ENCODE measurements at regions not wholly inside any gene's neighbourhood (a gene's known extent, or its start where the extent isn't known, plus 50 kb on each side); places are given as distances from the start of the nearest gene placed in this dataset.

DNA sequence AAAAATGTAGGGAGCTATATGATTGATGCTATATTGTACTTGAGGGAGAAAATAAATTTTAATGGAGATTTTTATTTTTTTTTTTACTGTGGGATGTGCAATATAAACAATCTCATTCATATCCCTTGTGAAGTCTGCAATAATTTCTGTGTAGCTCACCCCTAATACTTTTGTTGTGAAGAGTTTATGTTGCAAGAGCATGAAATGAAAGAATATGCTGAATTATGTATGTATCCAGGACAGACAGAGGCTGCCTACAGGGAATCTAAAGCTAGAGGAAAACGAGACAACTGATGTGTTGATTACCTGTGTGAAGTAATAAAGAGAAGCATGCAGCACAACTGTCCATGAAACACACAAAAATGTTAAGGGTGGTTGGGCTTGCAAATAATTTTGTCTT lies 643.3 kb downstream of the DCDC2C start:
- in situ Hi-C loops (cut with MboI; ENCODE audit: low sequenced_read_pairs, unreplicated experiment), result no loop called here
- TF ChIP-seq, protein P1, sequence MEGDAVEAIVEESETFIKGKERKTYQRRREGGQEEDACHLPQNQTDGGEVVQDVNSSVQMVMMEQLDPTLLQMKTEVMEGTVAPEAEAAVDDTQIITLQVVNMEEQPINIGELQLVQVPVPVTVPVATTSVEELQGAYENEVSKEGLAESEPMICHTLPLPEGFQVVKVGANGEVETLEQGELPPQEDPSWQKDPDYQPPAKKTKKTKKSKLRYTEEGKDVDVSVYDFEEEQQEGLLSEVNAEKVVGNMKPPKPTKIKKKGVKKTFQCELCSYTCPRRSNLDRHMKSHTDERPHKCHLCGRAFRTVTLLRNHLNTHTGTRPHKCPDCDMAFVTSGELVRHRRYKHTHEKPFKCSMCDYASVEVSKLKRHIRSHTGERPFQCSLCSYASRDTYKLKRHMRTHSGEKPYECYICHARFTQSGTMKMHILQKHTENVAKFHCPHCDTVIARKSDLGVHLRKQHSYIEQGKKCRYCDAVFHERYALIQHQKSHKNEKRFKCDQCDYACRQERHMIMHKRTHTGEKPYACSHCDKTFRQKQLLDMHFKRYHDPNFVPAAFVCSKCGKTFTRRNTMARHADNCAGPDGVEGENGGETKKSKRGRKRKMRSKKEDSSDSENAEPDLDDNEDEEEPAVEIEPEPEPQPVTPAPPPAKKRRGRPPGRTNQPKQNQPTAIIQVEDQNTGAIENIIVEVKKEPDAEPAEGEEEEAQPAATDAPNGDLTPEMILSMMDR (IDR thresholded peaks at IDR 0.05; ENCODE audit: borderline replicate concordance, control extremely low read depth, extremely low read depth, insufficient read depth, missing control alignments), result no peak
- no peak for DNase-seq (ENCODE audit: low spot score)

GRCh38 chr2:4353668-4354067 lies 650.3 kb downstream of the DCDC2C start:
- TF ChIP-seq, protein P1 (IDR thresholded peaks at IDR 0.05; ENCODE audit: borderline replicate concordance, control extremely low read depth, extremely low read depth, insufficient read depth, missing control alignments), result no peak
- in situ Hi-C loops (cut with MboI; ENCODE audit: low sequenced_read_pairs, unreplicated experiment), result no loop called here
- no peak for DNase-seq (ENCODE audit: low spot score)

DNA sequence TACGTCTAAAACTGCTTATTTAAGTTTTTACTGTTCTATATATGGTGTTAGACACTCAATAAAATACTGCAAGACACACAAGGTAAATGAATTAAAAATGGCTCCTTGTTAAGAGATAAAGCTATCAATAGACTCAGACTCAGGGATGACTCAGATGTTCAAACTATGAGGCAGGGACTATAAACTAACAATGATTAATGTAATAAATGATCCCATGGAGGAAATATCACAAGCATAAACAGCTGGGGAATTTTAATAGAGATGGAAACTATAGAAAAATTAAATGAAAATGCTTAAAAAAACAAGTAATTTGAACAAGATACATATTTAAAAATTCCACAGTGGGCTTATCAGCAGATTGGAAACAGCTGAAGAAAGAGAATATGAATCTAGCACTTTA lies 650.8 kb downstream of the DCDC2C start:
- in situ Hi-C loops (cut with MboI; ENCODE audit: low sequenced_read_pairs, unreplicated experiment), result no loop called here
- DNase-seq (ENCODE audit: low spot score), result no peak
- TF ChIP-seq, protein P1 (IDR thresholded peaks at IDR 0.05; ENCODE audit: borderline replicate concordance, control extremely low read depth, extremely low read depth, insufficient read depth, missing control alignments), result no peak

GRCh38 chr2:4354678-4355077 lies 651.3 kb downstream of the DCDC2C start:
- TF ChIP-seq, protein P1 (IDR thresholded peaks at IDR 0.05; ENCODE audit: borderline replicate concordance, control extremely low read depth, extremely low read depth, insufficient read depth, missing control alignments), result peak; percentile 19
- in situ Hi-C loops (cut with MboI; ENCODE audit: low sequenced_read_pairs, unreplicated experiment), result no loop called here

GRCh38 chr2:4356109-4356508 lies 652.7 kb downstream of the DCDC2C start:
- in situ Hi-C loops (cut with MboI; ENCODE audit: low sequenced_read_pairs, unreplicated experiment), result no loop called here
- TF ChIP-seq, protein P1 (IDR thresholded peaks at IDR 0.05; ENCODE audit: borderline replicate concordance, control extremely low read depth, extremely low read depth, insufficient read depth, missing control alignments), result no peak
- no peak for DNase-seq (ENCODE audit: low spot score)

More at GRCh38 chr2:4354678-4355077, 651.3 kb downstream of the DCDC2C start:
- peak; percentile 10 for DNase-seq (ENCODE audit: low spot score)

GRCh38 chr2:4356541-4356940 lies 653.2 kb downstream of the DCDC2C start:
- in situ Hi-C loops (cut with MboI; ENCODE audit: low sequenced_read_pairs, unreplicated experiment), result no loop called here
- DNase-seq (ENCODE audit: low spot score), result no peak
- TF ChIP-seq, protein P1 (IDR thresholded peaks at IDR 0.05; ENCODE audit: borderline replicate concordance, control extremely low read depth, extremely low read depth, insufficient read depth, missing control alignments), result no peak

DNA sequence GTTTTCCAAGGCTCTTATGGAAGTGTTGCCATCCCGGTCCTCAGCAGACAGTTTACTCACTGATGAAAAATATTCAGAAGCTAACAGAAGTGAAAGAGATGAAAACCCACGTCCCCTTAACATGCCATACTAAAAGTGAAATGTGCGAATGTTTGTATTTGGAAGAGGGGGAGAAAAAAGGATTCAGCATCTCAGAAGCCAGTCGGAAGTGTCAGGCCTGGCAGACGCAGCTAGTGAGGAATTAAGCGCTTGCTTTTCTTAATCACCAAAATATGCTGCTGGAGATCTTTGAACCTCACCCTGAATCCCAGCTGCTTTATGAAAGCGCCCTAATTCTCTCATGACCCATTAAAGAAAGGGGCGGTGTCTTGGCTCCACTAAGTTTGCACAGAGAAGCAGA lies 653.7 kb downstream of the DCDC2C start:
- DNase-seq (ENCODE audit: low spot score), result no peak
- in situ Hi-C loops (cut with MboI; ENCODE audit: low sequenced_read_pairs, unreplicated experiment), result no loop called here
- TF ChIP-seq, protein P1 (IDR thresholded peaks at IDR 0.05; ENCODE audit: borderline replicate concordance, control extremely low read depth, extremely low read depth, insufficient read depth, missing control alignments), result no peak
